Heart left ventricle (tissue), 13 donors: ENCODE measurements at regions not wholly inside any gene's neighbourhood (a gene's known extent, or its start where the extent isn't known, plus 50 kb on each side); places are given as distances from the start of the nearest gene placed in this dataset.

Source experiments
- CTCF ChIP-seq, 12 donors: fragments of 200-600 bp; sonication (generic) in 4 of 12; IDR thresholded peaks; one replicate each; pipeline versions ENCODE4 v1.5.0 to v1.8.0; 2018 to 2022; ENCODE audit warnings: antibody characterized with exemption in 12 of 12, mild to moderate bottlenecking in 5 of 12
- POLR2A ChIP-seq, 2 donors: fragments of 450-650 bp; IDR thresholded peaks; one replicate each; pipeline ENCODE4 v1.6.1; 2017; ENCODE audit warnings: antibody characterized with exemption in 2 of 2, mild to moderate bottlenecking in 2 of 2, moderate library complexity in 2 of 2
- donor health status: ischemic (EF 13 %, LVEDD 7.1; RV severe dilation, severe dysfunction).
- donor health status: DM: no; HTN: yes; CAD: no.
- donor health status: DM: no; HTN: no; CAD: no.
- donor health status: ischemic (EF 25% LVEDD 6.9; RV normal size, moderate dysfunction).
- donor health status: ischemic (EF 25% LVEDD 5.7; RV mildly dilated, moderate dysfunction).
- donor health status: ischemic (EF 35%, LVEDD 5.7; RV mildly dilated, moderate dysfunction).
- donor health status: nonischemic (EF 11% LVEDD 7.7; RV severe dilation, severe dysfunction).
- donor health status: DM: yes; HTN: yes; CAD: no.
- donor health status: PGD.
- donor health status: ischemic (EF 29% LVEDD 5.4; RV normal size, mild dysfunction).
- donor health status: nonischemic (EF 23%, LVEDD 6.1; RV moderate dilation, normal function).

- TF ChIP-seq CTCF (IDR thresholded peaks at IDR 0.05): no peak
- no peak for TF ChIP-seq POLR2A (IDR thresholded peaks at IDR 0.05)
These were observed 380.6 kb downstream of the SOX11 start for GRCh38 chr2:6072768-6073167.
